ES-I3 (cell line): ENCODE measurements at regions not wholly inside any gene's neighbourhood (a gene's known extent, or its start where the extent isn't known, plus 50 kb on each side); places are given as distances from the start of the nearest gene placed in this dataset.

Source experiments
- H3K36me3 ChIP-seq: 2 replicates; pipeline ENCODE4 v1.6.1; 2013; ENCODE audit warnings: mild to moderate bottlenecking, low read length, control low read depth, moderate library complexity; ENCODE audit not compliant: insufficient read depth
- H3K4me1 ChIP-seq: 2 replicates; pipeline ENCODE4 v1.6.1; 2013; ENCODE audit warnings: mild to moderate bottlenecking, control low read depth, low read length; ENCODE audit not compliant: insufficient read depth
- H3K9ac ChIP-seq: 2 replicates; pipeline ENCODE4 v1.6.1; 2013; ENCODE audit warnings: low read depth, mild to moderate bottlenecking, low read length, moderate library complexity
- H3K9me3 ChIP-seq: 2 replicates; pipeline ENCODE4 v1.6.1; 2013; ENCODE audit warnings: mild to moderate bottlenecking, low read length, moderate library complexity; ENCODE audit not compliant: control insufficient read depth, insufficient read depth

GRCh38 chr15:97881346-97881965 is 79.0 kb upstream of the ARRDC4 start:
- Histone ChIP-seq H3K4me1 (no peaks in the 10 kb centered on the region), H3K9me3 (no peaks in the 10 kb centered on the region), H3K9ac (no peak overlapping the region), H3K36me3 (no peaks in the 10 kb centered on the region)

- no peak overlapping the region for H3K9ac ChIP-seq
- no peaks in the 10 kb centered on the region for H3K9me3 ChIP-seq
- H3K36me3 ChIP-seq = no peaks in the 10 kb centered on the region
- no peaks in the 10 kb centered on the region for H3K4me1 ChIP-seq
Measured at GRCh38 chr15:97884513-97885131, 75.9 kb upstream of the ARRDC4 start.

- Histone ChIP-seq H3K9ac (no peak overlapping the region), H3K36me3 (no peaks in the 10 kb centered on the region), H3K4me1 (no peaks in the 10 kb centered on the region)
Measured at GRCh38 chr15:97890307-97890706, 70.2 kb upstream of the ARRDC4 start.

DNA sequence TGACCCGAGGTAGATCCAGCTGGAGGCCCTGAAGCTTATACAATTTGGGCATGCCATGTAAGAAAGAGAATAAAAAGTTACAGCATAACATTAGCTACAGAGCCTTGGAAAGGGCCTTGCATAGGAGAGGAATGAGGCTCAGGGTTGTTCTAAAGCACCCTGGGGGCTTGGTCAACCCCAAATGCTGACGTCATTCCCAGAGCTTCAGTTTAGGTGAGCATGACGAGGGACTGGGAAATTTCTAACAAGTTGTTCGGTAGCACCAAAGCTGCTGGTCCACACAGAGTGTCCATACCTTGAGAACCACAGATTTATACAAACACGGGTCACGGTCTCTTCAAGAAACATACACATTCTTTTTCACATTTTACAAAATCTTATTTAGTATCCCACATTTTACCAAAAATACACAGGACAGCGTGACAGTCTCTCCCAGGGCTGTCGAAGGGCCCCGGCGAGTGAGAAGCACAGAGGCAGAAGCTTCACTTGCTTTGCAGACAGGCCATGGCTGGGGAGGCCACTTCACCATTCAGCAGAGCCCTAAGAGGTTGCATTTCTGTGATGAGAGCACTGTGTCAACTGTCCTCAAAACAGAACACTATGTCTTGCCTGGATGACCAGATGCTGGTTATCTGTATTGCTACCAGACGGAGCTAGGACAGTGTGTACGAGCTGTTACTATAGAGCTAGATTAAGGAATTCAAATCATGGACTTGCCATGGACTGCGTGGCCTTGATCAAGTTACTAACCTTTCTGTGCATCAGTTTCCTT is 68.2 kb upstream of the ARRDC4 start:
- H3K9ac ChIP-seq = no peak overlapping the region
- H3K9me3 ChIP-seq = no peaks in the 10 kb centered on the region
- no peaks in the 10 kb centered on the region for H3K4me1 ChIP-seq
- no peaks in the 10 kb centered on the region for H3K36me3 ChIP-seq

More at GRCh38 chr15:97890307-97890706, 70.2 kb upstream of the ARRDC4 start:
- no peaks in the 10 kb centered on the region for H3K9me3 ChIP-seq

DNA sequence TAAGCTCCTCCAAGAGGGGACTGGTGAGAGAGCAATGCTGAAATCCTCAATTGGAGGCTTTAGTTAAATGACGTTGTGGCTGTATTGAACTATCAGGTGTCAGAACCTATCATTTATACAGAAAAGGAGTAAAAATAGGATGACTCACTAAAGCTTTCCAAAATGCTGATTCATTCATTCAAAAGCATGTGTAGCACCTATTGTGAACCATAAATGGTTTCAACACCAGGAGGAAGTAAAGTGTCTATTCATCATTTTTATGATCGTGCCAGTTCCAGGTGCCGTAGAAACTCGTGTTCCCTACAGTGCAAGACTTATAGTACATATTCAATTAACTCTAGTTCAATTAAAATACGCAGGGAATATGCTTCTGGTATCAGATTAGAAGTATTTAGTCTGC is 66.5 kb upstream of the ARRDC4 start:
- no peak overlapping the region for H3K9ac ChIP-seq
- H3K4me1 ChIP-seq = no peaks in the 10 kb centered on the region
- H3K9me3 ChIP-seq = no peaks in the 10 kb centered on the region
- H3K36me3 ChIP-seq = no peaks in the 10 kb centered on the region

GRCh38 chr15:97899981-97900380 is 60.5 kb upstream of the ARRDC4 start:
- Histone ChIP-seq H3K9me3 (no peaks in the 10 kb centered on the region), H3K36me3 (no peaks in the 10 kb centered on the region), H3K4me1 (no peaks in the 10 kb centered on the region), H3K9ac (no peak overlapping the region)

GRCh38 chr15:97902140-97902780 is 58.2 kb upstream of the ARRDC4 start:
- Histone ChIP-seq H3K4me1 (no peaks in the 10 kb centered on the region), H3K9ac (no peak overlapping the region), H3K36me3 (no peaks in the 10 kb centered on the region), H3K9me3 (no peaks in the 10 kb centered on the region)

GRCh38 chr15:97903560-97903959 is 56.9 kb upstream of the ARRDC4 start:
- Histone ChIP-seq H3K36me3 (no peaks in the 10 kb centered on the region), H3K4me1 (no peaks in the 10 kb centered on the region), H3K9ac (no peak overlapping the region), H3K9me3 (no peaks in the 10 kb centered on the region)

DNA sequence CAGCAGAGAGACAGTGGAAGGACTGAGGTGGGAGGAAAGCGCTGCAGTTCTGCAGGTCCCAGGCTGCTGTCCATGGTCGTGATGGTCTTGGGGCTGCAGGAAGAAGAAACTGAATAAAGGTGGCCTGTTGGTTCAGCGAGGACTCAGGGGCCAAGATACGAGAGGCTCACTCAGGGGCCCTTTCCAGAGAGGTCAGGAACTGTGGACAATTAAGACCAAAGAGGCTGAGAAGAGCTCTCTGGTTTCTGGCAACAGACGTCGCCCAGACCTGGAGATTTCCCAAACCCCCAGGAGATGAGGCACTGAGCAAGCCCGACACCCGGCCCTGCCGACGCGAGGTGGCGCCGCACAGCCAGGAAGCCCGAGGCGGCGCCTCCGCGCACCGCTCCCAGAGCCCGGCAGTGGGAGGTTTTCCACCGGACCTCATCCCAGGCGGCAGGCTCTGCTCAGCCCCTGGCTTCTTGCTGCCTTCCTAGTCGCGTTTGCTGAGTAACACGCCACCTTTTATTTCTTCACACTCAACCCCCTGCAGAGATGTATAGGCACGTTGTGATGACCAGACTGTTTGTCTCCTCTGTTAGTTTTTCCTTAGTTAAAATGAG is 56.4 kb upstream of the ARRDC4 start:
- Histone ChIP-seq H3K9ac (no peak overlapping the region), H3K4me1 (no peaks in the 10 kb centered on the region), H3K9me3 (no peaks in the 10 kb centered on the region), H3K36me3 (no peaks in the 10 kb centered on the region)

- H3K36me3 ChIP-seq = no peaks in the 10 kb centered on the region
- no peaks in the 10 kb centered on the region for H3K4me1 ChIP-seq
Measured at GRCh38 chr15:97909291-97909891, 51.1 kb upstream of the ARRDC4 start.

More at GRCh38 chr15:97909291-97909891, 51.1 kb upstream of the ARRDC4 start:
- no peaks in the 10 kb centered on the region for H3K9me3 ChIP-seq
- no peak overlapping the region for H3K9ac ChIP-seq
